ENCODE measurements at regions not wholly inside any gene's neighbourhood (a gene's known extent, or its start where the extent isn't known, plus 50 kb on each side); places are given as distances from the start of the nearest gene placed in this dataset.

- Mint-ChIP-seq H3K4me3 (ENCODE audit: low read depth, unreplicated experiment) (no peak overlapping the region), H3K4me1 (ENCODE audit: low read depth, unreplicated experiment) (peaks cover 23% of the 10 kb centered on the region), H3K36me3 (ENCODE audit: insufficient read depth, unreplicated experiment) (peaks cover 10% of the 10 kb centered on the region), H3K27me3 (ENCODE audit: unreplicated experiment) (no peaks in the 10 kb centered on the region), H3K9me3 (ENCODE audit: low read depth, unreplicated experiment) (peaks cover 14% of the 10 kb centered on the region), H3K27ac (ENCODE audit: unreplicated experiment) (peak overlapping the region; percentile 65)
- CTCF ChIA-PET, result interaction anchor here (0.9 to 2.4 kb wide), 5 partner anchors 15 to 277 kb away, joined by 3 to 35 read pairs (median 5); partner anchors contain the start of genes CCDC59, METTL25 and TMTC2
- no TSS peak for BruUV-seq (replicated peaks)
- no peak for DNase-seq
- TF ChIP-seq CTCF (IDR thresholded peaks at IDR 0.05; ENCODE audit: unreplicated experiment), result no peak
- intact Hi-C loops (cut with micrococcal nuclease; ENCODE audit: unreplicated experiment), result no loop called here
These were observed 51.4 kb upstream of the TMTC2 start for GRCh38 chr12:82635263-82635662.

All from Calu3 (cell line).